Stomach smooth muscle (tissue), 2 donors: ENCODE measurements at regions not wholly inside any gene's neighbourhood (a gene's known extent, or its start where the extent isn't known, plus 50 kb on each side); places are given as distances from the start of the nearest gene placed in this dataset.
"Not testable (repeated sequence)": the region's sequence is repeated elsewhere in the genome, so short reads cannot be mapped to it uniquely, and the experiment has no call there.

Source experiments
- H3K27ac ChIP-seq: one replicate; pipeline ENCODE4 v1.7.0; 2013; ENCODE audit warnings: mild to moderate bottlenecking, low read length, inconsistent platforms
- H3K27me3 ChIP-seq, 2 donors: one replicate each; pipeline ENCODE4 v1.7.0; 2013; ENCODE audit warnings: low read length in 2 of 2; ENCODE audit not compliant: insufficient read depth in 2 of 2, control insufficient read depth in 1 of 2
- H3K36me3 ChIP-seq, 2 donors: one replicate each; pipeline ENCODE4 v1.7.0; 2013; ENCODE audit warnings: low read length in 2 of 2; ENCODE audit not compliant: control insufficient read depth in 2 of 2, insufficient read depth in 2 of 2
- H3K4me1 ChIP-seq: one replicate; pipeline ENCODE4 v1.7.0; 2013; ENCODE audit warnings: low read length; ENCODE audit not compliant: control insufficient read depth, insufficient read depth
- H3K4me3 ChIP-seq, 2 donors: one replicate each; pipeline ENCODE4 v1.7.0; 2013; ENCODE audit warnings: low read length in 2 of 2
- H3K9ac ChIP-seq, 2 donors: one replicate each; pipeline ENCODE4 v1.7.0; 2013; ENCODE audit warnings: low read length in 2 of 2, mild to moderate bottlenecking in 1 of 2
- H3K9me3 ChIP-seq, 2 donors: one replicate each; pipeline ENCODE4 v1.7.0; 2013; ENCODE audit warnings: low read length in 2 of 2; ENCODE audit not compliant: control insufficient read depth in 2 of 2
- donor health status: healthy.
- donor health status: Pancreatic carcinoma.

- no peaks in the 10 kb centered on the region for H3K4me1 ChIP-seq
These were observed 91.6 kb downstream of the CMC2 start for GRCh38 chr16:80915079-80915450.

GRCh38 chr16:80914379-80915078, 92.2 kb downstream of the CMC2 start:
- Histone ChIP-seq H3K27ac (no peak overlapping the region), H3K27me3 (no peaks in the 10 kb centered on the region), H3K4me1 (no peaks in the 10 kb centered on the region), H3K36me3 (no peaks in the 10 kb centered on the region), H3K9ac (no peak overlapping the region), H3K9me3 (peaks cover 3 to 11% of the 10 kb centered on the region in 2 donors), H3K4me3 (no peak overlapping the region)

More at GRCh38 chr16:80915079-80915450, 91.6 kb downstream of the CMC2 start:
- H3K27me3 ChIP-seq = peaks cover 0 to 2% of the 10 kb centered on the region in 2 donors
- peaks cover 3 to 11% of the 10 kb centered on the region in 2 donors for H3K9me3 ChIP-seq
- H3K27ac ChIP-seq = no peak overlapping the region
- H3K36me3 ChIP-seq = no peaks in the 10 kb centered on the region
- H3K4me3 ChIP-seq = no peak overlapping the region
- H3K9ac ChIP-seq = no peak overlapping the region

GRCh38 chr16:80913397-80913796, 93.3 kb downstream of the CMC2 start:
- Histone ChIP-seq H3K27me3 (no peaks in the 10 kb centered on the region), H3K36me3 (no peaks in the 10 kb centered on the region), H3K4me1 (no peaks in the 10 kb centered on the region), H3K9ac (no peak overlapping the region), H3K9me3 (peaks cover 3 to 11% of the 10 kb centered on the region in 2 donors), H3K27ac (no peak overlapping the region), H3K4me3 (no peak overlapping the region)

GRCh38 chr16:80912651-80913050, 94.0 kb downstream of the CMC2 start:
- Histone ChIP-seq H3K27me3 (no peaks in the 10 kb centered on the region), H3K9ac (no peak overlapping the region), H3K4me3 (no peak overlapping the region), H3K4me1 (no peaks in the 10 kb centered on the region), H3K27ac (no peak overlapping the region), H3K36me3 (no peaks in the 10 kb centered on the region), H3K9me3 (peaks cover 3 to 11% of the 10 kb centered on the region in 2 donors)

DNA sequence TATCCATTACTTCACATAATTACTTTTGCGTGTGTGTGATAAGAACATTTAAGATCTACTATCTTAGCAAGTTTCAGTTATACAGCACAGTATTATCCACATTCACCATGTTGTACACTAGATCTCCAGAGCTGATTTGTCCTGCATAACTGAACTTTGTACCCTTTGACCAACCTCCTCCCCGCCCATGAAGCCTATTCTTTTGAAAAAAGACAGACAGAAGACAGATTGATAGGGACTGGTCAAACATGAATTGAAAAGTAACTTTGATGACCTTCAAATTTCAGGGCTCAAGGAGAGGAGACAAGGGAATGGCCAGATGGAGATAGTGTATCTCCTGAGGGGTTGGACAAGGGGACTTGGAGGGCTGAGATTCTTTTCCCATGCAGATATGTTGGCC, 96.3 kb downstream of the CMC2 start:
- H3K36me3 ChIP-seq = no peaks in the 10 kb centered on the region
- no peak overlapping the region for H3K27ac ChIP-seq
- H3K4me1 ChIP-seq = no peaks in the 10 kb centered on the region
- H3K9ac ChIP-seq = no peak overlapping the region
- peaks cover 0 to 11% of the 10 kb centered on the region in 2 donors for H3K9me3 ChIP-seq
- no peaks in the 10 kb centered on the region for H3K27me3 ChIP-seq
- no peak overlapping the region for H3K4me3 ChIP-seq

DNA sequence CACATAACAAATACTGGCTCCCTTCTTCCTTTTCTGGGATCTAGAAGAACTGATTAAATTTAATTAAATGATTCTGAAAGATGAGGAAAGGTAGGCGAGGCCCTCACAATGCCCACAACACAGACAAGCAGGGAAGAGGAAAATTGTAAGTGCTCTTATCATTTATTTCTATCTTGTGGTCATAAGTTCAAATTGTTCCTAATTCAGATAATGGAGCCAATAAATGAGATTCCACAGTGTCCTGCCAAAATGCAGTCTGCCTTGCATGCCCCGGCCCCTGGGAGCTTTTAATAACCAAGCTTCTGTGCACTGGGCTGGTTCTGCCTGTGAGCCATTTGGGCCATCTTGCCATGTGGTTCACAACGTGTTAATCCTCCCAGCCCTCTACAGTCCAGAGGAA, 97.0 kb downstream of the CMC2 start:
- Histone ChIP-seq H3K9me3 (peaks cover 0 to 11% of the 10 kb centered on the region in 2 donors), H3K27ac (no peak overlapping the region), H3K4me3 (no peak overlapping the region), H3K4me1 (no peaks in the 10 kb centered on the region), H3K36me3 (no peaks in the 10 kb centered on the region), H3K27me3 (no peaks in the 10 kb centered on the region), H3K9ac (no peak overlapping the region)

DNA sequence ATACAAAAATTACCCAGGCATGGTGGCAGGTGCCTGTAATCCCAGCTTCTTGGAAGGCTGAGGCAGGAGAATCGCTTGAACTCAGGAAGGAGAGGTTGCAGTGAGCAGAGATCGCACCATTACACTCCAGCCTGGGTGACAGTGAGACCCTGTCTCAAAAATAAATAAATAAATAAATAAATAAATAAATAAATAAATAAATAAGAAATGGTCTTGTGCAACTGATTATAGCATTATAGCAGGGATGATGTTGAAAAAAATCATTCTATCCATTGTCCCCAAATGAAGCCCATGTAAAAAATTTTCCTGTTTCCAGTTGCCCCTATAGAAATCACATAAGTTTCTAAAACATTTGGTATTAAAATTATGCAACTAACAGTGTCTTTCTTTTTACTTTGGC, 100.5 kb downstream of the CMC2 start:
- not testable (repeated sequence) for H3K9me3 ChIP-seq, H3K9ac ChIP-seq, H3K36me3 ChIP-seq, H3K27me3 ChIP-seq, H3K27ac ChIP-seq, H3K4me1 ChIP-seq, H3K4me3 ChIP-seq

DNA sequence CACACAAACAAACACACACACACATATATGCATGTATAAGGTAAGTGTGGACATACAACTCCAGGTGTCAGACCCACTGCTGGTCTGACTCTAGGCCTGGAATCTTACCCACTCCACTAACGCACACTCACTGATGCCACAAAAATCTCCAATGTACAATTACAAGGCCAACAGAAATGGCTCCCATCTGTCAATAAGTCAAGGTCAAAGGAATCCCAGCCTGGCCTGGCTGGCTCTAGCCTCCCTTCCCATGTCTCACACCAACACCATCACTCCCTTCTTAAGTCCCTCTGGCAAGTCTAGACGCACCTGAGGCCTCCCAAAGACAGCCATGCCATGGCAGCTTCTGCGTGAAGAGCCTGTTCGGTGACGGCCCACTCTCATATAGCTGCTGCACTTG, 99.2 kb upstream of the CDYL2 start:
- Histone ChIP-seq H3K4me1 (peaks cover 2% of the 10 kb centered on the region), H3K27ac (no peak overlapping the region), H3K9ac (no peak overlapping the region), H3K36me3 (no peaks in the 10 kb centered on the region), H3K27me3 (no peaks in the 10 kb centered on the region), H3K4me3 (no peak overlapping the region), H3K9me3 (no peaks in the 10 kb centered on the region)

- Histone ChIP-seq H3K27ac (no peak overlapping the region), H3K4me3 (no peak overlapping the region), H3K36me3 (no peaks in the 10 kb centered on the region), H3K4me1 (peaks cover 2% of the 10 kb centered on the region), H3K9me3 (no peaks in the 10 kb centered on the region), H3K27me3 (no peaks in the 10 kb centered on the region), H3K9ac (no peak overlapping the region)
These were observed 98.1 kb upstream of the CDYL2 start for GRCh38 chr16:80902306-80903110.

DNA sequence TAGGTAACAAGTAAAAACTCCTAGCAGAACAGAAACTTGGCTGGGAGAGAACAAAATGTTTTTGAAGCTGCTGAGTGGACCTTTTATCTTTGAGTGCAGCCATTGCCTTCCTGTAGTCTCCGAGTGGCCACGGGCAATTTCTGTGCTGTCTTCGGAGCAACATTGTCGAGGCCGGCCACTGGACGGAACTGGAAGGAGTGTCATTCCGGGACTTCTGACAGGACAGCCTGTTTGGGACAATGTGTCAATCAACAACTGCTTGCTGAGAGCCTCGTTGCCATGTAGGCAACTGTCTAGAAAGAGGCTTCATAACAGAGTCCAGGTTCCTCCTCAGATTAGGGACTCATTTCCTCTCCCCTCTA, 96.2 kb upstream of the CDYL2 start:
- Histone ChIP-seq H3K9me3 (no peaks in the 10 kb centered on the region), H3K27ac (no peak overlapping the region), H3K4me1 (peaks cover 2% of the 10 kb centered on the region), H3K9ac (no peak overlapping the region), H3K4me3 (peak overlapping the region in 1 of 2 donors; percentile 22), H3K27me3 (no peaks in the 10 kb centered on the region), H3K36me3 (no peaks in the 10 kb centered on the region)
